Body of pancreas (tissue), 4 donors: ENCODE measurements at regions not wholly inside any gene's neighbourhood (a gene's known extent, or its start where the extent isn't known, plus 50 kb on each side); places are given as distances from the start of the nearest gene placed in this dataset.

ENCODE experiments used
- CTCF ChIP-seq, 7 experiments: fragments of 450-650 bp in 4 of 7; fragments of 200-600 bp in 3 of 7; sonication (generic) in 3 of 7; IDR thresholded peaks; one replicate each; pipeline ENCODE4 v1.5.1; 2016 to 2019; ENCODE audit warnings: antibody characterized with exemption in 7 of 7
- POLR2A ChIP-seq, 3 donors: fragments of 450-650 bp; IDR thresholded peaks; one replicate each; pipeline ENCODE4 v1.6.1; 2016; ENCODE audit warnings: antibody characterized with exemption in 3 of 3, mild to moderate bottlenecking in 2 of 3

GRCh38 chr7:1344981-1345701 is 112.5 kb downstream of the UNCX start:
- TF ChIP-seq CTCF (IDR thresholded peaks at IDR 0.05) (no peak), POLR2A (IDR thresholded peaks at IDR 0.05) (no peak)
